OCI-LY1 (cell line): ENCODE measurements at regions not wholly inside any gene's neighbourhood (a gene's known extent, or its start where the extent isn't known, plus 50 kb on each side); places are given as distances from the start of the nearest gene placed in this dataset.

Experiments
- H2AFZ ChIP-seq: fragments of 200-600 bp; sonication (generic), shearing (Covaris generic); 2 replicates; pipeline ENCODE4 v1.6.0; 2014; ENCODE audit warnings: antibody characterized with exemption, mild to moderate bottlenecking, low read length
- H3F3A ChIP-seq: fragments of 200-600 bp; sonication (generic), shearing (Covaris generic); 2 replicates; pipeline ENCODE4 v1.6.0; 2014; ENCODE audit warnings: mild to moderate bottlenecking, antibody characterized with exemption, low read length, moderate library complexity; ENCODE audit not compliant: insufficient read depth
- H3K27ac ChIP-seq: fragments of 200-600 bp; sonication (generic); 2 replicates; pipeline ENCODE4 v1.5.1; 2014; ENCODE audit warnings: low read length, mixed run types, mild to moderate bottlenecking, low read depth; ENCODE audit not compliant: poor library complexity, severe bottlenecking
- H3K27me3 ChIP-seq: fragments of 200-600 bp; sonication (generic); 2 replicates; pipeline ENCODE4 v1.6.0; 2014; ENCODE audit warnings: antibody characterized with exemption, mild to moderate bottlenecking, low read length, moderate library complexity; ENCODE audit not compliant: insufficient read depth
- H3K36me3 ChIP-seq: fragments of 200-600 bp; sonication (generic); 2 replicates; pipeline ENCODE4 v1.6.1; 2014; ENCODE audit warnings: mild to moderate bottlenecking, antibody characterized with exemption, low read length, moderate library complexity, mixed read lengths; ENCODE audit not compliant: insufficient read depth
- H3K4me1 ChIP-seq: fragments of 200-600 bp; sonication (generic); 2 replicates; pipeline ENCODE4 v1.5.1; 2014; ENCODE audit warnings: mild to moderate bottlenecking, low read length, moderate library complexity; ENCODE audit not compliant: insufficient read depth, severe bottlenecking
- H3K4me2 ChIP-seq: fragments of 200-600 bp; sonication (generic), shearing (Covaris generic); 2 replicates; pipeline ENCODE4 v1.6.1; 2014; ENCODE audit warnings: low read length
- H3K4me3 ChIP-seq: fragments of 200-600 bp; sonication (generic); 2 replicates; pipeline ENCODE4 v1.5.1; 2014; ENCODE audit warnings: low read length, low read depth, mild to moderate bottlenecking, mixed read lengths; ENCODE audit not compliant: poor library complexity, severe bottlenecking
- H3K79me2 ChIP-seq: fragments of 200-600 bp; shearing (Covaris generic); 2 replicates; pipeline ENCODE4 v1.6.1; 2016; ENCODE audit warnings: mixed run types, low read length, mixed read lengths; ENCODE audit not compliant: insufficient read depth
- H3K9ac ChIP-seq: fragments of 200-600 bp; sonication (generic), shearing (Covaris generic); 2 replicates; pipeline ENCODE4 v1.6.1; 2014; ENCODE audit warnings: mild to moderate bottlenecking, low read length, mixed read lengths
- H3K9me2 ChIP-seq: fragments of 200-600 bp; sonication (generic), shearing (Covaris generic); 2 replicates; pipeline ENCODE4 v1.6.1; 2014; ENCODE audit warnings: low read depth, mild to moderate bottlenecking, low read length, mixed read lengths
- H3K9me3 ChIP-seq: fragments of 200-600 bp; shearing (Covaris generic); 2 replicates; pipeline ENCODE4 v1.6.1; 2014; ENCODE audit warnings: low read length, mixed read lengths
- H4K20me1 ChIP-seq: fragments of 200-600 bp; sonication (generic), shearing (Covaris generic); 2 replicates; pipeline ENCODE4 v1.6.0; 2016; ENCODE audit warnings: mild to moderate bottlenecking, low read length; ENCODE audit not compliant: insufficient read depth
- CTCF ChIP-seq: fragments of 200-600 bp; sonication (generic), shearing (Covaris generic); IDR thresholded peaks from 2 replicates; pipeline ENCODE4 v1.5.1; 2017; ENCODE audit warnings: mild to moderate bottlenecking, antibody characterized with exemption, low read length, moderate library complexity, mixed read lengths
- EZH2 ChIP-seq: fragments of 200-600 bp; sonication (generic), shearing (Covaris generic); IDR thresholded peaks from 2 replicates; pipeline ENCODE4 v1.8.0; 2017; ENCODE audit warnings: borderline replicate concordance, mixed run types, mild to moderate bottlenecking, antibody characterized with exemption, low read length, moderate library complexity, mixed read lengths

- Histone ChIP-seq H3K36me3 (no peaks in the 10 kb centered on the region), H3K4me2 (no peak overlapping the region), H3K27ac (no peak overlapping the region), H3K79me2 (no peaks in the 10 kb centered on the region), H3F3A (no peaks in the 10 kb centered on the region), H3K4me3 (no peak overlapping the region), H3K9ac (no peak overlapping the region), H3K27me3 (no peaks in the 10 kb centered on the region), H3K9me2 (no peaks in the 10 kb centered on the region), H4K20me1 (no peaks in the 10 kb centered on the region), H2AFZ (no peak overlapping the region), H3K9me3 (no peaks in the 10 kb centered on the region), H3K4me1 (no peaks in the 10 kb centered on the region)
- no peak for TF ChIP-seq CTCF
- no peak for TF ChIP-seq EZH2
Observed at GRCh38 chr4:60189286-60189685, 1010.8 kb upstream of the ADGRL3 start.

GRCh38 chr4:60194214-60194613 is 1005.9 kb upstream of the ADGRL3 start:
- Histone ChIP-seq H3K27me3 (no peaks in the 10 kb centered on the region), H3K4me2 (no peak overlapping the region), H3K36me3 (no peaks in the 10 kb centered on the region), H3K9me3 (no peaks in the 10 kb centered on the region), H2AFZ (no peak overlapping the region), H3K27ac (no peak overlapping the region), H3K9ac (no peak overlapping the region), H3K9me2 (no peaks in the 10 kb centered on the region), H3K4me3 (no peak overlapping the region), H3K4me1 (no peaks in the 10 kb centered on the region), H3K79me2 (no peaks in the 10 kb centered on the region), H4K20me1 (no peaks in the 10 kb centered on the region), H3F3A (no peaks in the 10 kb centered on the region)
- TF ChIP-seq EZH2 (no peak), CTCF (no peak)

GRCh38 chr4:60195256-60195655 is 1004.9 kb upstream of the ADGRL3 start:
- H3K4me3 ChIP-seq = no peak overlapping the region
- no peaks in the 10 kb centered on the region for H3K4me1 ChIP-seq
- H3K9ac ChIP-seq = no peak overlapping the region
- no peak overlapping the region for H2AFZ ChIP-seq
- H3K9me3 ChIP-seq = no peaks in the 10 kb centered on the region
- no peak for TF ChIP-seq CTCF
- TF ChIP-seq EZH2 = no peak
- no peaks in the 10 kb centered on the region for H3K27me3 ChIP-seq
- no peak overlapping the region for H3K4me2 ChIP-seq
- H3F3A ChIP-seq = no peaks in the 10 kb centered on the region
- no peaks in the 10 kb centered on the region for H3K9me2 ChIP-seq
- H4K20me1 ChIP-seq = no peaks in the 10 kb centered on the region
- no peaks in the 10 kb centered on the region for H3K79me2 ChIP-seq
- no peak overlapping the region for H3K27ac ChIP-seq
- H3K36me3 ChIP-seq = no peaks in the 10 kb centered on the region
